K562 (cell line): ENCODE measurements at regions not wholly inside any gene's neighbourhood (a gene's known extent, or its start where the extent isn't known, plus 50 kb on each side); places are given as distances from the start of the nearest gene placed in this dataset.

Experiments
- ATAC-seq: fragments of 200-7000 bp; cut with Tn5 transposase; 3 replicates; pipeline ENCODE4 v1.9.1; 2020; ENCODE audit warnings: moderate library complexity
- BruUV-seq: library from RNA; stranded (reverse); fragments of 400-500 nt; replicated peaks from 2 replicates; lab custom pipeline; 2021; lab: Mats Ljungman, UMichigan
- CTCF ChIA-PET: fragments of 300-600 bp; formaldehyde crosslinking; extraction: SDS; loops from one replicate; lab custom pipeline; 2021; ENCODE audit warnings: low intra/inter-chr PET ratio; lab: Yijun Ruan, JAX
- POLR2A ChIA-PET: fragments of 300-600, 350-650 bp; sonication (Branson Sonifier 250); formaldehyde crosslinking; extraction: SDS; loops from one replicate; lab custom pipeline; 2021; ENCODE audit warnings: antibody characterized with exemption, inconsistent platforms; lab: Yijun Ruan, JAX
- DNase-seq, 4 experiments: peaks; one replicate each; pipeline versions ENCODE4 v3.0.0 to v3.0.0-alpha.2; 2011 to 2018; ENCODE audit warnings: low spot score in 3 of 4, mixed read lengths in 3 of 4; ENCODE audit errors: extremely low read depth in 1 of 4
- FAIRE-seq: peaks from 2 replicates; lab custom pipeline; 2011; peaks lifted over from hg19 to GRCh38; lab: Jason Lieb, UNC
- H2AFZ ChIP-seq: 2 replicates; pipeline ENCODE4 v1.6.0; 2011; ENCODE audit warnings: low read depth, low read length, control low read depth, inconsistent platforms
- H3K27ac ChIP-seq: fragments of 200-600 bp; 3 replicates; pipeline ENCODE4 v1.8.0; 2011; ENCODE audit warnings: low read depth, mild to moderate bottlenecking, control low read depth, inconsistent platforms, low read length, moderate library complexity, mixed read lengths; ENCODE audit errors: extremely low read depth
- H3K27me3 ChIP-seq, 2 experiments: fragments of 300-600 bp in 1 of 2; 2 replicates in 1 of 2; 3 replicates in 1 of 2; pipeline versions ENCODE4 v1.6.0 to v1.8.0; 2011; ENCODE audit warnings: inconsistent platforms in 2 of 2, low read length in 2 of 2, mild to moderate bottlenecking in 1 of 2, mixed read lengths in 1 of 2, moderate library complexity in 1 of 2; ENCODE audit not compliant: control insufficient read depth in 2 of 2, insufficient read depth in 2 of 2
- H3K36me3 ChIP-seq: fragments of 300-600 bp; 3 replicates; pipeline ENCODE4 v1.8.0; 2011; ENCODE audit warnings: mild to moderate bottlenecking, low read length, inconsistent platforms; ENCODE audit not compliant: control insufficient read depth, insufficient read depth
- H3K4me1 ChIP-seq, 2 experiments: fragments of 200-600 bp in 1 of 2; replicated peaks in 1 of 2; 2 replicates in 1 of 2; 3 replicates in 1 of 2; pipeline versions ENCODE4 v1.5.1 to v1.8.0; 2011; ENCODE audit warnings: inconsistent platforms in 2 of 2, low read length in 2 of 2, mild to moderate bottlenecking in 1 of 2, mixed read lengths in 1 of 2, moderate library complexity in 1 of 2; ENCODE audit not compliant: control insufficient read depth in 2 of 2, insufficient read depth in 2 of 2
- H3K4me2 ChIP-seq: 2 replicates; pipeline ENCODE4 v1.6.1; 2011; ENCODE audit warnings: low read length, control low read depth, inconsistent platforms, mixed read lengths; ENCODE audit not compliant: insufficient read depth
- H3K4me3 ChIP-seq: fragments of 200-600 bp; sonication (generic), shearing (Covaris generic); 2 replicates; pipeline ENCODE4 v1.5.1; 2016; ENCODE audit warnings: control low read depth, inconsistent platforms
- H3K79me2 ChIP-seq: fragments of 200-600 bp; 3 replicates; pipeline ENCODE4 v1.8.0; 2011; ENCODE audit warnings: low read length, inconsistent platforms; ENCODE audit not compliant: control insufficient read depth, insufficient read depth
- H3K9ac ChIP-seq, 2 experiments: 2 replicates each; pipeline versions ENCODE4 v1.6.0 to v1.6.1; 2011; ENCODE audit warnings: low read depth in 2 of 2, low read length in 2 of 2, control low read depth in 1 of 2, inconsistent platforms in 1 of 2, mild to moderate bottlenecking in 1 of 2, mixed read lengths in 1 of 2; ENCODE audit not compliant: insufficient read depth in 1 of 2
- H3K9me1 ChIP-seq: one replicate; pipeline ENCODE4 v1.6.0; 2011; ENCODE audit warnings: inconsistent platforms, mild to moderate bottlenecking, low read length, moderate library complexity; ENCODE audit not compliant: control insufficient read depth, insufficient read depth
- H3K9me3 ChIP-seq: replicated peaks from 2 replicates; pipeline ENCODE4 v1.5.1; 2011; ENCODE audit warnings: low read depth, low read length, inconsistent platforms; ENCODE audit not compliant: control insufficient read depth, insufficient read depth
- H4K20me1 ChIP-seq: replicated peaks from 2 replicates; pipeline ENCODE4 v1.6.1; 2011; ENCODE audit warnings: low read length, inconsistent platforms, mixed read lengths; ENCODE audit not compliant: control insufficient read depth, insufficient read depth
- ARHGAP35 ChIP-seq: fragments of 450-650 bp; IDR thresholded peaks from 2 replicates; pipeline ENCODE4 v1.6.1; 2018; ENCODE audit not compliant: partially characterized antibody
- BCOR ChIP-seq: fragments of 450-650 bp; IDR thresholded peaks from 2 replicates; pipeline ENCODE4 v1.6.1; 2016
- CGGBP1 ChIP-seq: fragments of 250-450 bp; sonication (Bioruptor Pico); IDR thresholded peaks from 2 replicates; pipeline ENCODE4 v1.9.0; 2021; ENCODE audit warnings: mild to moderate bottlenecking
- DPF2 ChIP-seq: fragments of 450-650 bp; IDR thresholded peaks from 2 replicates; pipeline ENCODE4 v1.6.1; 2016
- E2F4 ChIP-seq: sonication (generic); formaldehyde crosslinking; IDR thresholded peaks from 2 replicates; pipeline ENCODE4 v1.8.0; 2022; ENCODE audit warnings: mild to moderate bottlenecking, low read depth, missing genetic modification reagents
- GTF2B ChIP-seq: IDR thresholded peaks from 2 replicates; pipeline ENCODE4 v1.6.1; 2011; ENCODE audit not compliant: insufficient read length; ENCODE audit errors: extremely low read depth
- HES1 ChIP-seq: fragments of 450-650 bp; IDR thresholded peaks from 2 replicates; pipeline ENCODE4 v1.6.1; 2016; ENCODE audit warnings: low read depth, mild to moderate bottlenecking, moderate library complexity
- HNRNPH1 ChIP-seq: fragments of 200-400 bp; formaldehyde crosslinking; optimal IDR thresholded peaks from 2 replicates; pipeline ENCODE3; 2017; ENCODE audit warnings: low read depth, mild to moderate bottlenecking, low read length, moderate library complexity
- HNRNPUL1 ChIP-seq: fragments of 200-400 bp; formaldehyde crosslinking; IDR thresholded peaks from 2 replicates; pipeline ENCODE4 v1.6.1; 2017; ENCODE audit warnings: low read length
- KLF13 ChIP-seq: fragments of 450-650 bp; IDR thresholded peaks from 2 replicates; pipeline ENCODE4 v1.6.1; 2016; ENCODE audit warnings: missing genetic modification characterization, low read depth, mild to moderate bottlenecking, missing compliant biosample characterization, moderate library complexity, borderline replicate concordance
- LARP7 ChIP-seq: fragments of 450-650 bp; IDR thresholded peaks from 2 replicates; pipeline ENCODE4 v1.6.1; 2016
- MED1 ChIP-seq: sonication (generic); formaldehyde crosslinking; IDR thresholded peaks from 2 replicates; pipeline ENCODE4 v1.8.1; 2023; ENCODE audit warnings: missing genetic modification reagents, borderline replicate concordance
- PML ChIP-seq: IDR thresholded peaks from 2 replicates; pipeline ENCODE4 v1.6.1; 2012; ENCODE audit warnings: low read length, inconsistent platforms
- POLR2A ChIP-seq: fragments of 450-650 bp; conservative IDR thresholded peaks from 2 replicates; pipeline ENCODE4 v1.6.1; 2016
- PTTG1 ChIP-seq: fragments of 450-650 bp; IDR thresholded peaks from 2 replicates; pipeline ENCODE4 v1.6.1; 2016; ENCODE audit warnings: low read depth, mild to moderate bottlenecking, missing genetic modification characterization, missing compliant biosample characterization
- SMARCA4 ChIP-seq: fragments of 450-650 bp; IDR thresholded peaks from 2 replicates; pipeline ENCODE4 v1.6.1; 2016
- SMARCA5 ChIP-seq: fragments of 450-650 bp; IDR thresholded peaks from 2 replicates; pipeline ENCODE4 v1.6.1; 2016
- STAT5A ChIP-seq: IDR thresholded peaks from 2 replicates; pipeline ENCODE4 v1.6.1; 2012; ENCODE audit warnings: low read length, inconsistent platforms, borderline replicate concordance
- ZKSCAN1 ChIP-seq: fragments of 150-350 bp; IDR thresholded peaks from 2 replicates; pipeline ENCODE4 v1.6.1; 2016; ENCODE audit warnings: low read depth, low read length
- ZNF277 ChIP-seq: fragments of 250-450 bp; sonication (Bioruptor Pico); IDR thresholded peaks from 2 replicates; pipeline ENCODE4 v1.8.0; 2022; ENCODE audit warnings: inconsistent platforms, mild to moderate bottlenecking, moderate library complexity, borderline replicate concordance
- ZNF699 ChIP-seq: fragments of 250-450 bp; sonication (Bioruptor Pico); IDR thresholded peaks from 2 replicates; pipeline ENCODE4 v1.8.0; 2021; ENCODE audit warnings: mild to moderate bottlenecking, moderate library complexity; ENCODE audit not compliant: insufficient replicate concordance
- WGBS: fragments of 100-300 bp; shearing (Covaris generic); methylation state at CpG from one replicate; pipeline ENCODE4 v1.1.6; 2016; ENCODE audit warnings: low coverage, mixed read lengths; ENCODE audit not compliant: insufficient coverage; ENCODE audit errors: missing lambda C conversion rate; 5-methylcytosine and 5-hydroxymethylcytosine counted together
- in situ Hi-C: fragments of 300-500 bp; cut with MboI; formaldehyde crosslinking; loops from 4 replicates; pipeline ENCODE4 v1.15.0; 2018; ENCODE audit warnings: inconsistent platforms, mixed read lengths
- intact Hi-C: fragments of 100-400 bp; cut with micrococcal nuclease; formaldehyde crosslinking; loops from 2 replicates; pipeline ENCODE4 v1.14.2; 2022

- TF ChIP-seq SMARCA4, result no peak
- no peak for TF ChIP-seq CGGBP1 (CRISPR knock-in tag)
- no peak for TF ChIP-seq BCOR
- TF ChIP-seq POLR2A, result no peak
- no peak for TF ChIP-seq HNRNPH1
- no peak for TF ChIP-seq HES1
- no peak for TF ChIP-seq HNRNPUL1
- no peak for TF ChIP-seq ZNF699 (CRISPR knock-in tag)
- TF ChIP-seq PML, result no peak
- TF ChIP-seq MED1 (CRISPR knock-in tag), result no peak
These were observed 404.5 kb downstream of the INHBA start (continued) for GRCh38 chr7:41298409-41298808.

GRCh38 chr7:41297166-41297565 is 405.7 kb downstream of the INHBA start:
- FAIRE-seq, result no peak
- 2% methylated on average over 6 of the region's 6 CpGs for WGBS
- CTCF ChIA-PET, result no interaction called here
- no peak for TF ChIP-seq MED1 (CRISPR knock-in tag)
- TF ChIP-seq DPF2, result no peak
- no peak for TF ChIP-seq KLF13 (tag)
- TF ChIP-seq STAT5A, result no peak
- no peak for TF ChIP-seq E2F4
- TF ChIP-seq ZNF277 (CRISPR knock-in tag), result no peak
- TF ChIP-seq PTTG1, result no peak
- no peak for TF ChIP-seq ARHGAP35
- no peak for TF ChIP-seq GTF2B
- TF ChIP-seq ZKSCAN1, result no peak
- TF ChIP-seq SMARCA5, result no peak
- TF ChIP-seq LARP7, result no peak

More at GRCh38 chr7:41297166-41297565, 405.7 kb downstream of the INHBA start:
- no peaks in the 10 kb centered on the region for H4K20me1 ChIP-seq
- H3K4me2 ChIP-seq, result no peak overlapping the region
- no peak overlapping the region for H3K27ac ChIP-seq
- DNase-seq (no peak), ATAC-seq (no peak)
- no peaks in the 10 kb centered on the region for H3K4me1 ChIP-seq
- no peaks in the 10 kb centered on the region for H3K36me3 ChIP-seq
- H3K4me3 ChIP-seq, result no peak overlapping the region
- POLR2A ChIA-PET, result no interaction called here
- H3K27me3 ChIP-seq, result no peaks in the 10 kb centered on the region
- in situ Hi-C loops (no loop called here), intact Hi-C loops (no loop called here)
- no peak overlapping the region for H2AFZ ChIP-seq
- no peaks in the 10 kb centered on the region for H3K79me2 ChIP-seq
- H3K9me1 ChIP-seq, result no peaks in the 10 kb centered on the region
- H3K9me3 ChIP-seq, result no peaks in the 10 kb centered on the region; the same call in 1 of the 2 replicates
- no peak overlapping the region for H3K9ac ChIP-seq
- no TSS peak for BruUV-seq
